ENCODE measurements at regions not wholly inside any gene's neighbourhood (a gene's known extent, or its start where the extent isn't known, plus 50 kb on each side); places are given as distances from the start of the nearest gene placed in this dataset.

DNA sequence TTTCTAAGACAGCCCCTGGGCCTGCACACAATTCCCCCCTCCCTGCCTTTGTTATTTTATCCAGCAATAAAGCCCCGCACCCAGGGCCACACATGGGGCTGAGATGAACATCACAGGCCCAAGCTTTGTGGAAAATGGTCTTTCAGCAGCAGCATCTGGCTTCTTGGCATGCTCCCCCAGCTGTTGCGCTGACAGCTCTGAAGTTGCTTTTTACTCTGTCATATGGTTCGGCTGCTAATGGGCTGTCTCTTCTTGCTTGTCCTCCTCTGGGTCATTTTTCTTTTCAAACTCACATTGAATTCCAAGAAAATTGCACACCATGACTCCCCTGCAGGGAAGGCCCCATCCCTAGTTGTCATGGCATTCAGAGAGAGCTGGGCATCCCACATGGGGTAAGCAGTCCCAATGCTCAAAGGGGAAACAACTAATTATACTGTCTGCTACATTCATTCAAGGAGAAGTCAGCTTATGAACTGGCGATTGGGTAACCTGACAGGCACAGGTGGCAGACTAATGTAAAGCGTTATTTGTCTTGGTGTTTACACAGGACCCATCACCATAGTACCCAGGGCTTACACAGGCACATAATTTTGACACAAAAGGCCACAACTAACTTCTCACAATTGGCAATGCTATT lies 74.0 kb upstream of the CDKN3 start:
- DNase-seq, result no peak

DNA sequence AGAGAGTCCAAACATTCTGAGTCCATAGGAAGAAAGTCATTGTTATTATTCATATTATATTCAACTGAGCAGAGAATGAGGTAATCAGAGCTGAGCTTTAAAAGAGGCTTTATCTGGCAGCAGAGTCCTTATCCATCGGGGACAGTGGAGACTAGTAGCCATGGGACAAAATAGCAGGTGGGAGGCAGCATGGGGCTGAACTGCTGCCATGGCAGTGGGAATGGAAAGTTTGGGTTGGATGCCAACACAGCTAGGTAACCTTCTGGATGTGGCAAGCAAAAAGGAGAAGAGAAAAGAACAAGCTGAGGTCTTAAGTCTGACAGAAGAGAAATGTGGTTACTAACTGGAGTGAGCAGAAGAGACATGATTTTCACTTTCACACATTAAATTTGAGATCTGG lies 71.0 kb upstream of the CDKN3 start:
- no peak for DNase-seq

DNA sequence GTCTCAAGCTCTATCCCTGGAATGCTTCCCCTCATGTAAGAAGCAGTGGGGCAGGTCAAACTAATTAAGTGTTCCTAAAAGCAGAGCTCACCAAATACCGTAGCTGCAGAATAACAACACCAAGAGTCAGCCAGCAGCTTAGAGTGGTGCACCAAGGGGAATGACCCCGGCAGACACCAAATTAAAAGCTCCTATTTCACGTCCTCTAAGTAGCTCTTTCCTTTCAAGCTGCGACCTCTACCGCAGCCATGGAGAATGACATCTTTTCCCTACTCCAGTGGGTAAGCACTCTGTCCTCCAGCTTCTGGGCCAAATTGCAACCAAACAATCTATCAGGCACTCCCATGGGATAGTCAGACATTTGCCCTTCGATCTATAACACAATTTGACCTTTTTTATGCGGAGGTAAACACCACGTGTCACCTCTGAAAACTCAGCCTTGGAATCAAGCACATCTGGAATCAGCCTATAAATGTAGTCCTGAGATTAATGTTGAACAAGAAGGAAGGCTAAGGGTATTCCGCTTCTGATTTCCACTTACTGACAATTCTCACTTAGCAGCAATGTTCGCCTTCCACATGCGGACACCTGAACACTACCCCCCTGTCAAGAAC lies 67.6 kb upstream of the CDKN3 start:
- no peak for DNase-seq

DNA sequence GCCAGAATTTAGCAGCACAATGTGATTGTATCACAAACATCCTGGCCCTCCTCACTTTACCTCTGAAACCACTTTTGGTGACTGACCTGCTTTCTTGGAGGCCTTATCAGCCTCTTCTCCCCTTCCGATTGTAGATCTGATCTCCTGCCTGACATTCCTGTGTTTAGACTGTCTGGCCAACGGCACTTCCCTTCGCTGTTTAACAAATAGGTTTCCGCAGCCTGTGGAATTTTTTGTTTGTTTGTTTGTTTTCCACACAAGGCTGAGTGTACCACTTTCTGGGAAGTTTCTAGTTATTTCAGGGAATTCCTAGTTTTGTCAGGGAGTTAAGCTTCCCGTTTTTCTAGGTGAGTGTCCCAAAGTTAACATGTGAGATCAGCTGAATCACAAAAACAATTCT lies 65.9 kb upstream of the CDKN3 start:
- no peak for DNase-seq

DNA sequence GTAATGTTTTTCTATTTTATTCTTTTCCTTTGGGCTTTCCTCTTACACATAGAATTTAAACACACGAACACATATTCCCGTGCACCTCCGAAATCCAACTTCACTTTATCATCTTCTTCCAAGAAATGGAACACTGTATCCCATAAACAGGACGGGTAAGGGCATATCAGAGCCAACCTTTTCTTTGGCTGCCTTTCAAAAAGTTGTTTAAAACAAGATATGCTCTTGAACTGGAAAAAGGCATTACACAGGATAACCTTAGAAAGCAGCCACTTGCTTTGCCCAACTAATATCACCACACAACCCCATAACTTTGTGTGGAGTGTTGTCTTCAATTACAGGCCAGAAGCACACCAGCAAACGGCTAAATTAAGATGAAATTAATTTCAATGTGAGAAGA lies 65.3 kb upstream of the CDKN3 start:
- DNase-seq, result no peak

DNA sequence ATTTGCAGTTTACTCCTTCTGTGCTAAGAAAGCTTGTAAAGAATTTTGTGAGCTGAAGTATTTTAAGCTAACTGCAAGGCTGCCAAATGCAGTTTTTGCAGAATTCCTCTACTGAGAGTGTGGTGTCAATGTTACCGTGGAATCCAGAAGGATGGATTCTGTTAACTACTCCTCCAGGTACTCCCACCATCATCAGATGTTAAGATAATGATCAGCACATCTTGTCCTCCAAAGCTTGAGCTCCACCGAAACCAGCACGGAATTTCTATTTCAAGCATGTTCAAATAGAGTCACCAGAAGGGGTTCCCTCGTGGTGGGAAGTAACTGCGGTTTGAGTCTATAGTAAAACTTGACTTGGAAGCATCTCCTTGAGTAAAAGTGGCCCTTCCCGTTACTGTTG lies 64.3 kb upstream of the CDKN3 start:
- no peak for DNase-seq

DNA sequence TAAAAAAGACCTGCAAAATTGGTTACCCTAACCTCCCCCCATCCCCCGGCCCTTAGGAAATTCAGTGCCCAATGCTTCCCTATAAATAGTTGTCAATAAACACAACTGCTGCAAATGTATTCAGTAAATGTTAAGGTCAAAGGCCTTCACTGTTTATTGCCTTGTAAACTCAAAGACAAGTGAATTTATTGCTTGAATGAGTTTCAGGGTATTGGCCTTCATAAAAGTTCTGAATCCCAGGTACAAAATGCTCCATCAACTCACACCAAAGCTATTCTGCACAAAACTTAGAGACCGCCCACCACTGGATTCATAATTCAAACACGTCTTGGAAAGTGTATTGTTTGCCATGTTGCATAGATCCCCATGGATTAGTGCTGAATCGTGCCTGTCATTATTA lies 63.3 kb upstream of the CDKN3 start:
- DNase-seq, result no peak

DNA sequence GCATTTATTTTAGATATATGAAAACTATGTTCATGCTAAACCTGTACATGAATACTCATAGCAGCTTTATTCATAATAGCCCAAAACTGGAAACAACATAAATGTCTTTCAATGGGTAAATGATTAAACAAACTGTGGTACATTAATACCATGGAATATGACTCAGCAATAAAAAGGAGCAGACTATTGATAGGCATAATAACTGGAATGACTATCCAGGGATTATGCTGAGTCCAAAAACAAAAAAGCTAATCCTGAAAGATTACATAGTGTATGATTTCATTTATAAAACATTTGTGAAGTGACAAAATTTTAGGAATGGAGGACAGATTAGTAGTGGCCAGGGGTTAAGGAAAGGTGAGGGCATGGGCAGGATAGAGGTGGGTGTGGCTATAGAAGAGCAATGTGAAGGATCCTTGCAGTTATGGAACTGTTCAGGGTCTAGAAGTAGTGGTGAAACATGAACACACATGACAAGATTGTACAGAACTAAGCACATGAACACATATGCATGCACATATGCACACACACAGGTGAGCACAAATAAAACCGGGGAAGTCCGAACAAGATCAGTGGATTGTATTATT lies 61.1 kb upstream of the CDKN3 start:
- no peak for DNase-seq

DNA sequence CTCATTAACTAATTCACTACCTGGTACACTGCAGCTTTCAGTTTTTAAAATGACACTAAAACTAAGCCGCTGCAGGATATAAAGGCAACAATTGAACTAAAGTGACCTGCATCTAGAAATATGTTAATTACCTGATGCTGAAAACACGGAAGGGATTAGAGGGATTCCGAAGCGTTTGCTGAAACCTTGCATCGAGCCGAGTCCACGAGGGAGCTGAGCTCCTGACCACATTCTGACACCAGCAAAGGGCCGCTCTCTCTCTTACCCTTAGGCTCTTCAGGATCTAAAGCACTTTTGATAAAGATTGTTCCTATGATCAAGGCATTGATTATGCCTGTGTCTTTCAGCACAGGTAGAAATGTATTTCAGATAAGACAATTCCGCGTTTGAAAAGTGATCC lies 59.5 kb upstream of the CDKN3 start:
- DNase-seq, result no peak

DNA sequence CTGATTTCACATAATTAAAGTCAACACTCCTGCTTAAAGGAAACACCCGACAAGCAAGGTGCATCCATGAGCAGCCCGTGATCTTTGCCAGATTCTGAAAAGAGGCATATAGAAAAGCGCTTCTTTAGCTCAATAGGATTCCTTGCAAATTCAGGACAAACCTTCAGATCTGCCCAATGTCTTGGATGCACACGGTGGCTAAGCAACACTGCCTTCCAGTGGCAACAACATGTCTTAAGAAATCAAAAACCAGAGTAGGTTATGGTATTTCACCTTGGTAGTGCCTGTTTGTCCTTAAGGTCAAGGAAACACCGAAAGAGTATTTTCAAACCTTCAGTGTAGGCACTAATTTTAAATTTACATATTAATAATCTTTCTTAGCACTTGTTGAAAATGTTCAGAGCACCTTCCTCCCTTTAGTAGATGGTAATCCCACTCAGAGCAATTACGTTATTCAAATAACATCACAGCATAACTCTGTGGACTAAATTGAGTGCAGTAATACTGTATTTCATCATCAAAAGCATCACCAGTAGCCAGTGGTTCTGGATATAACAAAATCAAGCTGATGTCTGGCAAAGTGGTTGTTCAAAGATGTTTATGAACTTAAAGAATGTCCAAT lies 58.0 kb upstream of the CDKN3 start:
- no peak for DNase-seq

DNA sequence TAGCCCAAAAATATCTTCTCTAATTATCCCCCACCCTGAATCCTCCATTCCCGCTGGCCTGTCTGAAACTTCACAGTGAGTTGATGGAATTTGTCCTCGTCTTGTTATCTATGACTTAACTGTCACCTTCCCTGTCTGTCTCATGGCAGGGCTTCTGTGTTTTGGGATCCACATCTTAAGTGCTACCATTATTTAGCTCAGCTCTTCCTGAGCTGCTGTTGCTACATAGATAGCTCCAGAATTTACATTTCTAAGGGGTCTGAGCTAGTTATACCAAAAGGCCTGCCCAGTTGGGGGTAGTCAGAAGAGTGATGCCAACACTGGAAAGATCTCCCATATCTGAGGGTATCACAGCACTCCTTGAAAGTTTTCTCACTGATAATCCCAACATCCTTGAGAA lies 57.0 kb upstream of the CDKN3 start:
- no peak for DNase-seq

DNA sequence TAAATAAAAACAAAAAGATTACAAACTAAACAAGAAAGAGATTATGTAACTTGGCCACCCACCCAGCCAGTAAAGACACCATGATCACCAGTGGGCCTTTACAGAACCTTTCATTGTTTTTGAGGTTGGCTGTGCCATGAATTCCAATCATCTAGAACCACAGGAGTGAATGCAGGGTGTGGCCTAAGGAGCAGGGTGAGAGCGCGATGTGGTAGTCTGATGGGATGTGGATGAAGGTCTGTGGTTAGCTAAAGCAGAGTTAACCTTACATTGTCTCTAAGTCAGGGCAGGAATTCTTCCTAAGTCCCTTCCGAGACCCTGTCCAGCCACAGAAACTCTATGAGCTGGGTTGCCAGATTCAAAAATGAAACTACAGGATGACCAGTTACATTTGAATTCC lies 54.0 kb upstream of the CDKN3 start:
- no peak for DNase-seq

DNA sequence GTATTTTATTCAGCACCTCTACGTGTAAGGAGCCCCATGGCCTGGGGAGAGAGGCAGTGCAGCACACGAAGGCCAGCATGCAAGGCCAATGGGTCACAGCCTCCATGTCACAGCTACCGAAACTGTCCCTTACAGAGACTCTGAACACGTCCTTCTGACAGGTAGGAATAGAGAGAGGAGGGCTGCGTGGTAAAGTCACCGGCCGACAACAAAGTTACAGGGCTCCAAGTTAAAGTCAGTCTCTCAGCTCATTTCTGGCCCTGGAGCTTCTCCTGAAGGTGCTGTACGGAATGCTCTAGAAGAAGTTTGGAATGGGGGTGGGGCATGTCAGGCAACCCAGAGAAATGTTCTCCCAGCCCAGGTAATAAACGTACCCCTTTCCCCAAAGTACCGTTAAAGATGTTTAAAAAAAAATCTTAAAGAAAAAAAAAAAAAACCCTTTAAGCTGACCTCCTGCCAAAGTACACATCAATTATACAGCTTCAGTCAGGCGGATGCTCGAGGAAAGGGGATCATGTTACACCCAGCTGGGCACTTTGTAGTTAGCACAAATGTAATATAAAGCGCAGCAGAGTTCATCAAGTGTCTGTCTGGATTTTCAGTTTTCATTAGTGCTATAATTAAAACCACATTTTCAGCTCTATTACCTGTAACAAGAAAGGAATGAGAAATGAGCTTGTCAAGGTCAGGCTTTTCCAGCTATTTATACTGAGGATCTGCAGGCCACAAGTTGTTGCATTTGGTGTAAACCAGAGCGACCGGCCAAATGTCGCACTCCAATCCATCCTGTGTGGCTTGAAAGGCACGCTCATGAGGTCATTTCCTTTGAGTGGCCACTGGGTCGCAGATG lies 53.3 kb upstream of the CDKN3 start:
- DNase-seq, result no peak

DNA sequence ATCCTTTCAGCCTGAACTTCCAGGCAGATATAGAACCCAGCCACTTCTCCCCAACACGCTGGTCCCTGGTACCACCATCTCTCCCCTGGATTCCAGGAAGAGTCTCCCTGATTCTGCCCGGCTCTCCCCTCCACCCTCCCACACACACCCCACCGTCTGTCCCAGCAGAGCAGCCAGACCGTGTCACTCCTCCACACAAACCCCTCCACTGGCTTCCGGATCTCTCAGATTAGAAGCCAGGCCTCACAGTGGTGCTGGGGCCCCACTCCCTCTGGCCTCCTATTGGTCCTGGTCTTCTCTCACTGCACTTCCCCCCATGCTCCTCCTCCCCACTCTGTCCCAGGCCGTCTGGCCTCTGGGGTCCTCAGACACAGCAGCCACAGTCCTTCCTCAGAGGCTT lies 52.4 kb upstream of the CDKN3 start:
- DNase-seq, result no peak

DNA sequence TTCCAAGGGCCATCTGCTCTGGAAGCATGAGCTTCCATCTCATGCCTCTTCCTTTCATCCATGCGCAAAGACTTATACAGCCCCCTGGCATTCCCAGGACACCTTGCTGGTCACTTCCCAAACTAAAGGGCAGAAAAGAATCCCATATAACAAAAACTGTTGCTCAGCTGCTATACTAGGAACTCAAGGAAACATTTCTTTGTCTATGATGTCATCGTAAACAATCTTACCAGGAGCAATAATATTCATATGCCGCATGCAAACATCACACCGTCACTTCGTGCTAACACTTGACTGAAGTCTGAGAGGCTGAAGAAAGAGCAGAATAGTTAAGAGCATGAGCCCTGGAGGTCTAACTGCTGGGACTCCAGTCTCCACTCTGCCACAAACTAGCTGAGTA lies 50.5 kb upstream of the CDKN3 start:
- no peak for DNase-seq

Data from CD4-positive, alpha-beta T cell treated with Interferon gamma for 1 hour (primary cell).